ENCODE measurements at regions not wholly inside any gene's neighbourhood (a gene's known extent, or its start where the extent isn't known, plus 50 kb on each side); places are given as distances from the start of the nearest gene placed in this dataset.

DNA sequence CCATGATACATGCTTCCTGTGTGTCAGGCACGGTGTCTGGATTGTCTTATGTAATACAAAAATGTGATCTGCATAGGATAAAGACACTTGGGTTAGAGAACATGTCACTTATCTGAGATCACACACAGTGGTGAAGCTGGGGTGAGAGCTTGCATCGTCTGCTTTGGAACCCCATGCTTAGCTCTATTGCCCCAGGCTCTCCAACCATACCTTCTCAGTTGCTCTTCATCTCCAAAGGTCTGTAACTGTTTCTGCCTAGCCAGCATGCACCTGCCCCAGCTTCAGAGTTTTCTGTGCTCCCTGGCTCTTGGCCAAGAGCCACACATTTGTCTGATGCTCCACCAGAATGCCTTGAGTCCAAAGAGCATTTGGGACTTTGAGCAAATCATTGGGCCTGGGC is 93.9 kb upstream of the COG2 start (continued):
- TF ChIP-seq, protein P1, sequence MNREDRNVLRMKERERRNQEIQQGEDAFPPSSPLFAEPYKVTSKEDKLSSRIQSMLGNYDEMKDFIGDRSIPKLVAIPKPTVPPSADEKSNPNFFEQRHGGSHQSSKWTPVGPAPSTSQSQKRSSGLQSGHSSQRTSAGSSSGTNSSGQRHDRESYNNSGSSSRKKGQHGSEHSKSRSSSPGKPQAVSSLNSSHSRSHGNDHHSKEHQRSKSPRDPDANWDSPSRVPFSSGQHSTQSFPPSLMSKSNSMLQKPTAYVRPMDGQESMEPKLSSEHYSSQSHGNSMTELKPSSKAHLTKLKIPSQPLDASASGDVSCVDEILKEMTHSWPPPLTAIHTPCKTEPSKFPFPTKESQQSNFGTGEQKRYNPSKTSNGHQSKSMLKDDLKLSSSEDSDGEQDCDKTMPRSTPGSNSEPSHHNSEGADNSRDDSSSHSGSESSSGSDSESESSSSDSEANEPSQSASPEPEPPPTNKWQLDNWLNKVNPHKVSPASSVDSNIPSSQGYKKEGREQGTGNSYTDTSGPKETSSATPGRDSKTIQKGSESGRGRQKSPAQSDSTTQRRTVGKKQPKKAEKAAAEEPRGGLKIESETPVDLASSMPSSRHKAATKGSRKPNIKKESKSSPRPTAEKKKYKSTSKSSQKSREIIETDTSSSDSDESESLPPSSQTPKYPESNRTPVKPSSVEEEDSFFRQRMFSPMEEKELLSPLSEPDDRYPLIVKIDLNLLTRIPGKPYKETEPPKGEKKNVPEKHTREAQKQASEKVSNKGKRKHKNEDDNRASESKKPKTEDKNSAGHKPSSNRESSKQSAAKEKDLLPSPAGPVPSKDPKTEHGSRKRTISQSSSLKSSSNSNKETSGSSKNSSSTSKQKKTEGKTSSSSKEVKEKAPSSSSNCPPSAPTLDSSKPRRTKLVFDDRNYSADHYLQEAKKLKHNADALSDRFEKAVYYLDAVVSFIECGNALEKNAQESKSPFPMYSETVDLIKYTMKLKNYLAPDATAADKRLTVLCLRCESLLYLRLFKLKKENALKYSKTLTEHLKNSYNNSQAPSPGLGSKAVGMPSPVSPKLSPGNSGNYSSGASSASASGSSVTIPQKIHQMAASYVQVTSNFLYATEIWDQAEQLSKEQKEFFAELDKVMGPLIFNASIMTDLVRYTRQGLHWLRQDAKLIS (CRISPR knock-in tag; IDR thresholded peaks at IDR 0.05), result no peak
- TF ChIP-seq ZNF839 (CRISPR knock-in tag; IDR thresholded peaks at IDR 0.05; ENCODE audit: borderline replicate concordance) (no peak), PITX1 (CRISPR knock-in tag; IDR thresholded peaks at IDR 0.05) (no peak), ZNF382 (CRISPR knock-in tag; IDR thresholded peaks at IDR 0.05; ENCODE audit: borderline replicate concordance) (no peak), ZNF788 (CRISPR knock-in tag; IDR thresholded peaks at IDR 0.05; ENCODE audit: borderline replicate concordance) (no peak), KMT2A (CRISPR knock-in tag; IDR thresholded peaks at IDR 0.05) (no peak), TCF7L2 (IDR thresholded peaks at IDR 0.05; ENCODE audit: low read depth, low read length) (no peak), XBP1 (CRISPR knock-in tag; IDR thresholded peaks at IDR 0.05) (no peak), RARG (CRISPR knock-in tag; IDR thresholded peaks at IDR 0.05; ENCODE audit: low read depth) (no peak), ZNF737 (CRISPR knock-in tag; IDR thresholded peaks at IDR 0.05; ENCODE audit: borderline replicate concordance) (no peak), MYC (CRISPR knock-in tag; IDR thresholded peaks at IDR 0.05; ENCODE audit: borderline replicate concordance) (no peak)
- TF ChIP-seq, protein P2, sequence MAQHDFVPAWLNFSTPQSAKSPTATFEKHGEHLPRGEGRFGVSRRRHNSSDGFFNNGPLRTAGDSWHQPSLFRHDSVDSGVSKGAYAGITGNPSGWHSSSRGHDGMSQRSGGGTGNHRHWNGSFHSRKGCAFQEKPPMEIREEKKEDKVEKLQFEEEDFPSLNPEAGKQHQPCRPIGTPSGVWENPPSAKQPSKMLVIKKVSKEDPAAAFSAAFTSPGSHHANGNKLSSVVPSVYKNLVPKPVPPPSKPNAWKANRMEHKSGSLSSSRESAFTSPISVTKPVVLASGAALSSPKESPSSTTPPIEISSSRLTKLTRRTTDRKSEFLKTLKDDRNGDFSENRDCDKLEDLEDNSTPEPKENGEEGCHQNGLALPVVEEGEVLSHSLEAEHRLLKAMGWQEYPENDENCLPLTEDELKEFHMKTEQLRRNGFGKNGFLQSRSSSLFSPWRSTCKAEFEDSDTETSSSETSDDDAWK (CRISPR knock-in tag; IDR thresholded peaks at IDR 0.05), result no peak
- TF ChIP-seq, protein P3, sequence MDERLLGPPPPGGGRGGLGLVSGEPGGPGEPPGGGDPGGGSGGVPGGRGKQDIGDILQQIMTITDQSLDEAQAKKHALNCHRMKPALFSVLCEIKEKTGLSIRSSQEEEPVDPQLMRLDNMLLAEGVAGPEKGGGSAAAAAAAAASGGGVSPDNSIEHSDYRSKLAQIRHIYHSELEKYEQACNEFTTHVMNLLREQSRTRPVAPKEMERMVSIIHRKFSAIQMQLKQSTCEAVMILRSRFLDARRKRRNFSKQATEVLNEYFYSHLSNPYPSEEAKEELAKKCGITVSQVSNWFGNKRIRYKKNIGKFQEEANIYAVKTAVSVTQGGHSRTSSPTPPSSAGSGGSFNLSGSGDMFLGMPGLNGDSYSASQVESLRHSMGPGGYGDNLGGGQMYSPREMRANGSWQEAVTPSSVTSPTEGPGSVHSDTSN (CRISPR knock-in tag; IDR thresholded peaks at IDR 0.05), result no peak

Data from HepG2 (cell line).